AG08395 (cell line): ENCODE measurements at regions not wholly inside any gene's neighbourhood (a gene's known extent, or its start where the extent isn't known, plus 50 kb on each side); places are given as distances from the start of the nearest gene placed in this dataset.

Experiments
- DNase-seq: peaks from one replicate; pipeline ENCODE4 v3.0.0; 2012; ENCODE audit warnings: mixed read lengths, low spot score

DNA sequence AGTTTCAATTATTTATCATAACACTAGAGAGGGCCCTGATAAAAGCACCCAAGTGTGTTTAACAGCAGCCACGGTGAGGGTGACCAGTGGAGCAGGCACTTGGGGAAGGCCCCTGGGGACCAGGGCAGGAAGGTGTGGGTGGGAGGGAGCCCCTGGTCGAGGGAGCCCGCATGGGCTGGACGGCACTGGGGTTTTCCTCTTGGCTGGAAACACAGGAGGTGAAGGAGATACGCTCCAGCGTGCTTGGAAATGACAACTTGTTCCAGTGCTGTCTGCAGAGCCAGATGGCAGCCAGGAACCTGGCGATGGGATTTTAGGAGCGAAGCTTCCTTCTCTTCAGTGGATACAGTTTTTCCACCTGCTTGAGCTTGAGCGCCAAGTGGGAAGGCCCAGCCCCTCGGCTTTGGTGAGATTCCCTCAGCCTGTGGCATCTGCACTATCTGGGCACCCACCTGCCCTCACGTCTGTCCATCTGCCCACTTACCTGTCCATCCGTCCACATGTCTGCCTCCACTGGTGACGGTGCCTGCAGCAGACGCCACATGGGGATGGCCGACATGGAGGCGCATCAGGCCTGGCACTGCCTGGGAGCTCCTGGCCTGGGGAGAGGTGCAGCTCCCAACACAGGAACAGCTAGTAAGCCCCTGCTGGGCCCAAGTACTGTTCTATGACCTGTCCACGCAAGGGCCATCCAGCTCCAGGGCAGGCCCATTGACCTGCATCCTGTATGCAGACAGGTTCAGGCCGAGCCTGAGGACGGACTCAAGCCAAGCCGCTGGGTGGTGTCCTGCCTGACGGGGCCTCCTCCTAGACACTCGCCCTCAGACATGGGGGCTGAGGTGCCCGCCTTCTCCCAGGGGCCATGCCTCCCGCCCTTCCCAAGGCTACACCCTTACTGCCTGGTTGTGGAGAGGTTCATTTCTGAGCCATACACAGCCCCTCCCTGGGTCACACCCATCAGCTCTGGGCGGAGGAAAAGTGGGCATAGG, 192.2 kb upstream of the C14orf180 start:
- DNase-seq, result no peak

DNA sequence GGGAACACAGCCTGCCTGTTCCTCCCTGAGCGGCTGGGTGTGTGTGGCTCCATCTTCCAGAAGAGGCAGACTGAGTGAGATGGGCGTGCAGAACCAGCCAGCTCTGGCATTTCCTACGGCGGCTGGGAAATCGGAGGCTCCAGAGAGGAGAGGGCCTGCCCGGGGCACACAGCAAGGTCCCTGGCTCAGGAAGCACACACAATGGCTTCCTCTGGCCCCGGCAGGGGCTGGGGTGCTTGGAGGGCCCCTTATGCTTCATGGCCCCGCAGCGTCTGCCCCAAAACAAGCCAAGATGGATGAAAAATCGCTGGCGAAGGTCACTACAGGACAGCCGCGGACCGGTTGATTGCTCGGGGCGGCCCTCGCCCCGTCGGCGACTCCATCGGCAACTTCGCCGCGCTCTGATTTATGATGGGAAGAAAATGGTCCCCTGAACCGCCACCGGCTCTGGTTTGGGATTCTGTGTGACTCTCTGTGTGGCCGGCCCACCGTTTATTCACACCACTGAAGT, 191.5 kb upstream of the C14orf180 start:
- no peak for DNase-seq

DNA sequence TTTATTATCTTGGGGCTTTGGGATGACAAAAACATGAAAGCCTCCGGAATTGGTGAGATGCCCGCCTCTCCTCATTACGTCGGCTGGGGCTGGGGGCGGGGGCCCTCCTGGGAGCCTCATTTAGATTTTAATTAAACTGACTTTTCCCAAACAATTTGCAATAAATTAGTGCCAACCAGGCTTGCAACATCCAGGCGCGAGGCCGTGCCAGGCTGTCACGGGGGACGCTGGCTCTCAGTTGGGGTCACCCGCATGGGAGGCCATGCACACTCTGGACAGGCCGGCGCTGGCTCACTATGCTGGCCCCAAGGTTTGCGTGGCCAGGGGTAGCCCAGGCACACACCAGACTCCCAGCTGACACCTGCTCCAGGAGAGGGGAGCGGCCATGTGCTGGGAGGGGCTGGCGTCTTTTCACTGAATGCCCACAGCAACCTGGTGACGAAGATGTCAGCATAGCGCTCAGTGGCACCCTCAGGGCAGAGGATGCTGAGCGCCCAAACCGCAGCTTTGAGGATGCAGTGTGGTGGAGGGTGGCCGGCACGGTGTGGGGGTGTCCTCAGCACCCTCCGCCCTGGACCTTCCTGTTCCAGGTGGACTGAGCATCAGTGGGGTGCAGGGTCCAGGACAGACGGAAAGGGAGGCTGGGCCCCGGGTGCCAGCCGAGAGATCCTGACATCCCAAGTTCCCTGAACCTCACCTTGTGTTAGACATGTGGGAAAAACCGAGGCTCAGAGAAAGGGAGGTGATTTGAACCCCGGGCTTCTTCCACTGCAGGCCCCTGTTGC, 190.8 kb upstream of the C14orf180 start:
- DNase-seq, result no peak

DNA sequence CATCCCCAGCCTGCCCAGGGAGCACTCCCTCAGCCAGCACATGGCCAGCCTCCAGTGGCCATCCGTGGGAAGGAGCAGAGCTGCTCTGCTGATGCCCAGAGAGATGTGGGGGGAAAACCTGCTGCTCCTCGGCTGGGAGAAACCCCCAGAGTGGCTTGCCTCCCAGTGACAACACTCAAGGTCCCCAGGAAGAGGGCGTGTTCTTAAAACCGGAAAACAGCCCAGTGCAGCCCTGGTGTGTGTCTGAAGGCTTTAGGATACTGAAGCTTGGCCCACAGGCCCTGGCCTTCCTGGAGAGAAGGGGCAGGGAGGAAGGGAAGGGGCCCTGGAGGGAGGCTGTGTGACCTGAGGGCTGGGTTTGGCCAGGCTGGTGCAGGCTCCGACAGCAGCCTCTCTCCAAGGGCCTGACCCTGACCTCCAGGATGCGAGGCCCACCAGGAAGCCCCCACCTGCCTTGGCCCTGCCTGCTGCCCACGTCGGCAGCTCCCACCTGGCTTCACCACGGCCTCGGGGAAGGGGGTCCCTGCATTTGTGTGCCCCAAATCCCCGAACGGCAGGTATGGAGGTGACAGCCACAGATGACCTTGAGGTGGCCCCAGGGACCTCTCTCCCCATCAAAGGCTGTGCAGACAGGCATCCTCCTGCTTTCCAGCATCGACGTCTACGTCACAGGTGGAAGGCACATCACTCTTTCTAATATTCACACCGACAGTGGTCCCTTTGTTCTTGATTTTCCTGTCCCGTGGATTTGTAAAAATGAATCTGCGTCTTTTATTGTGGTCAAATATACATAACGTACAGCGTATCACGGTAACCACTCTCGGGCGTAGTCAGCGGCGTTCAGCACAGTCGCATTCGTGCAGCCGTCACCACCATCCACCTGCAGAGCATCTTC, 190.0 kb upstream of the C14orf180 start:
- no peak for DNase-seq

DNA sequence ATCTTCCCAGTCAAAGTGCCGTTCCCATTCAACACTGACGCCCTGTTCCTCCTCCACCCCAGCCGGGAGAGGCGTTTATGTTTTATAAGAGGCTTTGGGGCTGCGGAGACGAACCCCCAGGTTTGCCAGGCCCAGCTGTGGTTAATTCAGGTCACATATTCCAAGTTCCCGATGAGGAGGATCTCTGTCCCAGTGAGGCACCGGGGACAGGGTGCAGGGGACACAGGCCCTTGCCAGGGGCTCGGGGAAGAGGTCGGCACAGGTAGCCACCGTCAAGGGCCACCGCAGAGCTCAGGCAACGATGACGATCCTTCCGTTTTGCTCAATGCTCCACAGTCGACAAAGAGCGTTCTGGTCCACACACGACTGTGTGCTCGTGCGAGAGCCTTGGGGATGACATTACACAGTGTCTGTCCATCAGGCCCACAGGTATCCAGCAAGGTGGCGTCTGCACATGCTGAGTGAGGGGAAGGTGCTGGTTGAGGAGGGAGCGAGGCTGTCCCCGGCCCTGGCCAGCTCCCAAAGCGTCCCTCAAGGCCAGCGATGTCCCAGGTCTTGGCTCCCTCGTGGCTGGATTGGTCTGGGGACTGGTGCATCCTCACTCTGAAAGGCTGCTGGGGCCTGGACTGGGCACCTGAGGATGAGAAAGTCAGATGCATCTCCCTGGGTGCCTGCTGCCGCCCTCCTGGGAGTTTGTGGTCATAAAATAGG, 189.2 kb upstream of the C14orf180 start:
- no peak for DNase-seq

DNA sequence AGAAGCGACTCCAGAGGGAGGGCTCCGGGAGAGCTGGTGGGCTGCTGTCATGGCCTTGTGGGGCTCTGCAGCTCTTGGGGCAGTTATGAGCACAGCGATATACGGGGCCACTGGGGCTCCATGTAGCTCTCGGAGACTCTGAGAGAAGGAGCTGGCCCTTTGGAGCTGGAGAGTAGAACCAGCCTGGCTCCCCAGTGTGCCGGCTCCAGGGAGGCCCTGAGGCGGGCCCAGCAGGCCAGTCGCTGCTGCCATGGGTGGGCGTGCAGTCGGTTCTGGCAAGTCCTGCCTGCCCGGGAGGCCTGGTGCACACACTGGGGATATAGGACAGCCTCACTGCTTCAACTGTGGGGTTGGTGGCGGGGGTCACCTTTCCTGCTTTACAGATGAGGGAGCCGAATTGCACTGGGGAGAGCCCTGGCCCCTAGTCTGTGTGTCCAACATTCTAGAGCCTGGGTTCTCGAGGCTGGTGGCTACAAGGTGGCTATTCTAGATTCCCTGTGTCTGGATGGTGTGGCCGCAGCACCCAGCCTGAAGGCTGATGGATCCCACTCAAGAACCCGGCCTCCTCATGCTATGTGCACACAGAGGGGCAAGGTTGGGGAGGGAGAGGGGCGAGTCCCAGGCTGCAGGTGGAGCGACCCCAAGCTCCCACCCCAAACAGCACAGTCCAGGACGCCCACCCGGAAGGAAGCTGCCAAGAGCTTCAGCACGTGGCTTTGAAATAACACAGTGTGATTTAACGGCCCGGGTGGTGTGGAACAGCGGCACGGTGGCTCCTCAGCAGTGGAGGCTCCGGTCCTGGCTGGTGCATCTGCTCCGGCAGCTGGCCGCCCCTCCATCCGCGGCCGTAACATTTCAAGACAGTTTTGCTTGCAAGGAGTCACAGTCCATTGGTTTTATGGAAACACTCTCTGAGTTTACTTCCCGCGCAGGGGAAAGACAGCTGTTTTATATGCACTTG, 188.3 kb upstream of the C14orf180 start:
- DNase-seq, result no peak

DNA sequence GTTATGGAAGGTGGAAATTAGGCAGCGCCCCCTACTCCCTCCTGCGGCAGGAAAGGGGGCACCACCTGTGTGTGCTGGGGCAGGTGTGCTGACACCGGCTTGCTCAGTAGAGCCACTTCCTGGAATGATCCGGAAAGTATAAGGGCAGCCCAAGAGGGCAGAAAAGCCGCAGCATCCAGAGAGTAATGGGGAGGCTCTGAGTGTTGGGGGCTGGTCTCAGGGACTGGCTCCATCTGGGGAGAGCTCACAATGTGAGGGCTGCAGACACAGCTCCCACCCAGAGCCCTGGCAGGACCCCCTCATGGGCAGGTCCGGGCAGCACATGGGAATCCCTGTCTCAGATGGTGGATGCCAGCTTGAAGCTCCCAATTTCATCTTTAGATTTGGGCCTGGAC, 187.6 kb upstream of the C14orf180 start:
- no peak for DNase-seq

DNA sequence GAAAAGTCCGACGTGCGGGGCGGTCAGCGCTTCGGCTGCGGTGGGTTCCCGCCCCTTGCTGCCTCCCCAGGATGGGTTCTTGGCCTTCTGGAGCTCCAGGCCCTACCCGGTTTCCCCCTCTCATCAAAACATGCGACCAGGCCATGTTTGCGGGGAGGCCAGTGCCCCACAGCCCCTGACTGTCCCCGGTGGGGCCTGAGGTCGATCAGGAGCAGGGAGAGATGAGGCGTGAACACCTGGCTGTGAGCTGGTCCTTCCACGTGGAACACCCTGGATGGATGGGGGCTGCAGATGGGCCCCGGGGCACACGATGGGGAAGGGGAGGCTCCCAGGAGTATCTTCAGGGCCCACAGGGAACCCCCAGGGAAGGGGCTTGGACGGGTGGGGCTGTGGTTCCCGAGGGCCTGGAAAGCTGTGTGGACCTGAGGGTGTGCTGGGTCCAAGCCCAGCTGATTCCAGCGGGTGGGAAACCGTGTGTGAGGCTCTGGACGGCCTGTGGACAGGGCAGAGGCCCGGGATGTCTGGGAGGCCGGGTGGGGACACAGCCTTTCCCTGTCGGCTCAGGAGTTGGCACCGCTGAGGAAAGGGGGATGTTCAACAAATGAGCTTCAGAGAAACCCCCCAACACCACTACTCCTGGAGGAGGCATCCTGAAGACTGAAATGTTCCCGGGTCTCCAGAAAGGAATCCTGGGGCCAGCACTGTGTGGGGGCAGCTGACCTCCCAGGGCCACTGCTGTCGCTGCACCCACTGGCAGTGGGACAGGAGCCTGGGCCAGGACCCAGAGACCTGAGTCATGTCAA, 187.0 kb upstream of the C14orf180 start:
- DNase-seq, result no peak

DNA sequence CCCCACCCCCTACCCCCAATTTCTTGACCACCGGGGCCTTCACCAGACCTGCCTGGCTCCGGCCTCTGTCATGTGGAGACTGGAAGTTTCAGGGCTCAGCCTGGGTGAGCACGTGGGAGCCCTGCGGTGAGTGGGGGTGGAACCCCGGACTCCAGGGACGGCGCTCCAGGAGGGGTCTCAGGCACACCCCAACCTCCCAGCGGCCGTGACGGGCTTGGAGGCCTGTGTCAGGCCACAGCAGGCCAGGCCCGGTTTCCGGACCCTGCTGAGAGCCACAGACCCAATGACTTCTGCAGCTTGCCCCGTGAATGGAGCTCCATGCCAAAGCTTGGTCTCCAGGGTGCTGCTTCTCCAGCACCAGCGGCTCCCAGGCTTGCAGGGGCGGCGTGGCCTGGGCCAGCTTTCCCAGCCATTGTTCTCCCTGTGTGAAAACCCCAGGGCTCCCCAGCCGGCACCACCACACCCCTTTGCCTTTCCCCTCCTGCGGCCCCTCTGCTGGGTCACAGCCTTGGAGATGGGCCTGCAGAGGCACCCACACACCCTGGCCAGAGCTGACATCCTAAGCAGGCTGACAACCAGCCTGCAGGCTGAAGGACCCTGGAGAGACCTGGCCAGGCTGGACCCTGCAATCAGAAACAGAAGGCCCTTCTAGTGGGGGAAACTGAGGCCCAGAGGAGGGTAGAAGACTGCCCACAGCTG, 186.2 kb upstream of the C14orf180 start:
- DNase-seq, result no peak

DNA sequence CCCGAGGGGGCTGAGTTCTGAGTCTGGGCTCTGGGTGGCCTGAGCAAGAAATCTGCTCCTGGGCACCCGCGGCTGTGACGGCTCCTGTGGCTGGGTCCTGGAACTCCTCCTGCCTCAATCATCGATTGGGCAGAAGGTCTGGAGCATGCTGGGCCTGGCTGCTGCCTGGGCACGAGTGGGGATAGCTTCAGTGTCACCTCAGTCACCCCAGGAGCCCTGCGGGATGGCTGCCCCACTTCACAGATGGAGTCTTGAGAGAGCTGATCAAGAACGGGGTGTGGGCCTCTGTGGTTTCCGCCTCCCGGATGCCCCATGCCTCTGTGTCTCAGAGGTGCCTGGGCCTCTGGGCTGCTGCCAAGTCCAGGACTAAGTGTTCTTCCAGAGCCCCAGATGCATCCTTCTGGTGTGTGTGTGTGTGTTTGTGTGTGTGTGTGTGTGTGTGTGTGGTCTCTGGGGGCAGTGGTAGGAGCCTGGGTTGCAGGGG, 185.6 kb upstream of the C14orf180 start:
- DNase-seq, result no peak

DNA sequence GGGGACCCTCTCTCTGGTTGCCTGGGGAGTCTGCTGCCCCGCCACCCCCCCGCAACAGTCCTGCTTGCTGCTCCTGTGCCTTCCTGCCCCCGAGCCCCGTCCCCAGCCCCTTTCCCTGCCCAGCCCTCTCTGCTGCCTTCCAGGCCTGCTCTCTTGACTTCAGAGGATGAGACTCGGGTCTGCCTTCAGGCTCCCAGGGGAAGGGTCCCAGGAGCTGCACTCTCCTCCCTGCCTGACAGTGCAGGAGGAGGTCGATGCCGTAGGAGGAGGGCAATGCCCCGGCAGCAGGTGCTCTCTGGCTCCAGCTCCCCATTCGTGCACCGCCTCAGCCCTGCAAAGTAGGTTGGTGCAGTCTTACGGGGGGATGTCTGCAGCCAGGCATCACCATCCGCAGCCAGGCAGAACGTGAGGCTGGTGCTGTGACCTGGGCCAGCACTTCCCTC, 185.1 kb upstream of the C14orf180 start:
- no peak for DNase-seq

DNA sequence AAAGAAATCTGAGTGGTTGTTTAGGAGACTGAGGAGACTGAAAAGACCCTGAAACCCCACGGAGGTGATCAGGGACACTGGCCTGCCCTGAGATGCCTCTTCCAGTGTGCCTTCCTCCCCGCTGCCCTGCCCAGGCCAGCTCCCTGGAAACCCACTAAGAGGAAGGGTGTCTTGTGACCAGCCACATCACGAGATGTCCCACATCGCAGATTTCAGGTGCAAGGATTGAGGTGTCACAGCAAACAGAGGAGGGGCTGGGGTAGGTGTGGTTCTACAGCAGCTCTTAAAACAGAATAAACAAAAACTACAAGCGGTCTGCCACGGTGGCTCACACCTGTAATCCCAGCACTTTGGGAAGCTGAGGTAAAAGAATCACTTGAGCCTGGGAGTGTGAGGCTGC, 184.3 kb upstream of the C14orf180 start:
- DNase-seq, result no peak

DNA sequence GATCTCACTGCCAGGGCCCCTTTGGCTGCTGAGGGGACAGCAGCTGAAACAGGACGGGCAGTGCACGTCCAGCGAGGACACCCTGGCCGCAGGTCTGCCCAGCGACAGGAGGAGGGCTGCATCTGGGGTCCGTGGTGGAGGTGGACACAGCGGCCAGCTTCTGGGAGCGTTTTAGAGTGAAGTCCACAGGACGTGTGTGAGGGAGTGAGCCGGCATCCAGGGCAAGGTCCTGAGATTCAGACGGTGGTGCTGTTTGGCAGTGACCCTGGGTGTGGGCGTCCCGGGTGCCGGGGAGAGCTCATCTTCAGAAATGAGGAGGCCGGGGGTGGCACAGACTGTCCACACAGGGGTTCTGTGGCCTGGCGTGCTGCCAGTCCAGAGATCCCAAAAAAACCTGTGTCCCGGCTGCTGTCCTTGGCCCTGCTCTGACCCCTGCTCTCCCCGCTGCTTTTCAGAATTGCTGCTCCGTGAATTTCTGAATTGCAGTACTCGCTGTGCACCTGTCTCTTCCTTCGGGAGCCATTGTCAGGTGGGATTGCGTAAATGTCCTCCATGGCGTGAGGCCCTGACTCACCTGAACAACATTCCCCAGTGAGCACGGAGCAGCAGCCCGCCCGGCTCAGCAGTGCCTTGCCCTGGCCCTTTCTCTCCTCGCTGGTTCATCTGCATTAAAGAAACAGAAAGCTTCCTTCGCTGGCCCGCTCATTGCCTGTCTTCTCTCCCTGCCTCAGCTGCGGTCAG, 183.5 kb upstream of the C14orf180 start:
- DNase-seq, result no peak

DNA sequence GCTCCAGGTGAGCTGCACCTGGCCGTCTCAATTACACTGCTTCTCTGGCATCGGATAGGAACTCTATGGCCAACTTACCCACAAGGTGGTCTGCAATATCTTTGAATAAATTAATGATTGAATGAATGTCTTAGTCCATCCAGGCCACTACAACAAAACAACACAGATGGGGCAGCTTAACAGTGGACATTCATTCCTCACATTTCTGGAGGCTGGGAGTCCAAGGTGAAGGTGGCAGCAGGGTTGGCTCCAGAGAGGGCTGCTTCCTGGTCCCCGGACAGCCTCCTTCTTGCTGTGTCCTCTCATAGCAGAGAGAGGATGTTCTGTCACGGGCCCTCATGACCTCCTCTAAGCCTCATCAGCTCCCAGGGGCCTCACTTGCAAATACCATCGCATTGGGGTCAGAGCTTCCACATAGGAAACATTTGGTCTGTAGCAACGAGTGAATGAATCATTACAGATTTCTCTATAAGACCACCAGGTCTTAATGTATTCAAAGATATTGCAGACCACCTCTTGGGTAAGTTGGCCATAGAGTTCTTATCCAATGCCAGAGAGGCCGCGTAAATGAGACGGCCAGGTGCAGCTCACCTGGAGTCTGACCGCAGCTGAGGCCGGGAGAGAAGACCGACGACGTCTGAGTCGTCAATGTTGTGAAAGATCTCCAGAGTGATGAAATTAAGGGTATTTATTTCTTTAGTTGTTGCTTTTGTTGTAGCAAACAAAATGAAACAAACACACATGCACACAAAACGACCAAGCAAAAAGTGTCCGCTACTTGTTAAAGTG, 182.7 kb upstream of the C14orf180 start:
- DNase-seq, result no peak

DNA sequence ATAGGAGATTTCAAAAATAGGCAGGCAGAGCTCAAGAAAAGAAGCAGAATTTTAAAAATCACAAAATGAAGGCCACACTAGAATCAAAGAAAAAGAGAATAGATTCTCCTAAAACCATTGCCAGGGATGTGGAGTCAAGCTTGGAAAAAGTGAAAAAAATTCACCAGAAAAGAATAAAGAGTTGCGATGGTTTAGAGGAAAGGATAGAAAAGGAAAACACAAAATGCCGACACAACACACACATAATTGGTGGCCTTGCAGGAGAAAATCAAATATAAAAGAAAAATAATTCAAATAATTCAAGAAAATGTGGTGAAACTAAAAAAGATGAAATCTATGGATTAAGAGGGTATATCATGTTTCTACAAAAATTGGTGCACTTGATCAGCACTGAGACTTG, 181.6 kb upstream of the C14orf180 start:
- no peak for DNase-seq

DNA sequence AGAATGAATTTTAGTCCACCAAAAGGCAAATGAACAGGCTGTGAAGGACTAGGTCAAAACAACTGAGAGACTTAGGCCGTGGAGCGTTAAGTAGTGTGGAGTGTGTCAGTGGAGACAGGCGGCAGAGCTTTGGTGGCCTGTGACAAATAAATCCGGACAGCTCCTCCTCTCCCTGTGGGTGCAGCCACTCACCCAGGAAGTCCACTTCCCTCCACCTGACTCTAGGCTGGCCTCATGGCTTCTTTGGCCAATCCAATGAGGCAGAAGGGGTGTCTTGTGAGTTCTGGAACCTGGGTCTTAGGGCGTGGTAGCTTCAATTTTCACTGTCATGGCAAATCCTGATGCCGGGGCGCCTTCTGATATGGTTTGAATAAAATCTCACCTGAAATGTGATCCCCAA, 180.9 kb upstream of the C14orf180 start:
- no peak for DNase-seq
